Islet precursor cell (in vitro differentiated cells): ENCODE measurements at regions not wholly inside any gene's neighbourhood (a gene's known extent, or its start where the extent isn't known, plus 50 kb on each side); places are given as distances from the start of the nearest gene placed in this dataset.

Experiments
- DNase-seq: peaks from one replicate; pipeline ENCODE4 v3.0.0-alpha.2; 2018

DNA sequence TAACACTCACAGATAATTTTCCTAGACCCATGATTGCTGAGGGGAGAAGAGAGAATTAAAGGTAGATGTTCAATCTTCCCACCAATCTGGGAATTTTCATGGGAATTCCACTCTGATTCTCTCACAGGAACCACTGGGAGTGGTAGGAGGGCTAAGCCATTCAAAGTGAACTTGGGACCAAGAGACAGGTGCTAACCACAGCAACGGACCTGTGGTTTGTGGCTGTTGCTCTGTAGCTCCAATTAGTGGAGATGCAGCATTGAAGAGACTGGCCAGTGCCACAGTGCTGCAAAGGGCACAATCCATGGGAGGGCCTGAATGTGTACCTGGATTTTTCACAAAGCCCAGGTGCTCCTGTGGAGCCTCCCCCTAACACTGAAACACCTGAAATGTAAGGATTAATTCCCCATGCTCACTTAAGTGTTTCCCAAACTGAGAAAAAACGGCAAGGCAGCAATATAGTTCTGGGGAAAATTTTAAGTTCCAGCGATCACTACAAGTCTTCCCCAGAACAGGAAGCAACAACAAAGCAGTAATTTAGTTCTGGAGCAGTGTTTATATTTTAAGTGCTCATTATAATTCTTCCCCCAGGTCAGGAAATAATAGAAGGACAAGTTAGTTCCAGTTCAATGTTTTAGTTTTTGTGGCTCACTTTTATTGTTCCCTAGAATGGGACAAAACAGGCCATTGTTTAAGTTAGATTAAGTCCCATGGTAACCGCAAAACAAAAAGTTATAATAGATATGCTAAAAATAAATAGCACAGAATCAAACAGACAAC lies 1045.8 kb downstream of the CNTNAP5 start:
- DNase-seq, result no peak

DNA sequence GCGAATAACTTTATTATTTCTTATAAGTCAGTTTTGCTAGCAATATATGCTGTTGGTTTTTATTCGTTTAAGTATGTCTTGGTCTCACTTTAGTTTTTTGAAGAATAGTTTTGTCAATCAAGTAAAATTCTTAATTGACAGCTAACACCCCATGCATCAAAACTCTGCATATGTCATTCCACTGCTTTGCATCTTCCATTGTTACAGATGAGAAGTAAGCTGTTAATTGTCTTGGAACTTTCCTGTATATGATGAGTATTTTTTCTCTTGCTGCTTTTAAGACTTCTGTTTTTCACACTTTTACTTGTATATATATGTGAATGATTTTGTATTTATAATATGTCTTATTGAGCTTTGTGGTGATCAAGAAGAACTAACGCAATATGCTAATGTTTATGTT lies 1048.4 kb downstream of the CNTNAP5 start:
- no peak for DNase-seq

DNA sequence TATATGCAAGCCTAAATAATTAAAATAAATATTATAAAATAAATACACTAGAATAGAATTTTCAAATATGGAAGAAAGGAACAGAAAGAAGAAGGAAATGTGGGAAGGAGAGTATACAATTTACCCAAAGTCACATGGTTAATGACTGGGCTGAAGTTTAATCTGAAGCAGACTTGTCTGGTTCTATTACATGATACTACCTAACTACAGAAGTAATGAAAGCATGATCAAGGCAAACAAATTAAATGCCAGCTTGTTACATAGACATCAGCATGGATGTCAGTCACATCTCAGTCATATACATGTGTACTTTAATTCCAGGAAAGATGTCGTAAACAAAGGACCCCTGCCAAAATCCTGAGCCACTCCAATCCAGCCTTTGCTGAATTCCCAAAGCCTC lies 1060.8 kb downstream of the CNTNAP5 start:
- DNase-seq, result no peak

DNA sequence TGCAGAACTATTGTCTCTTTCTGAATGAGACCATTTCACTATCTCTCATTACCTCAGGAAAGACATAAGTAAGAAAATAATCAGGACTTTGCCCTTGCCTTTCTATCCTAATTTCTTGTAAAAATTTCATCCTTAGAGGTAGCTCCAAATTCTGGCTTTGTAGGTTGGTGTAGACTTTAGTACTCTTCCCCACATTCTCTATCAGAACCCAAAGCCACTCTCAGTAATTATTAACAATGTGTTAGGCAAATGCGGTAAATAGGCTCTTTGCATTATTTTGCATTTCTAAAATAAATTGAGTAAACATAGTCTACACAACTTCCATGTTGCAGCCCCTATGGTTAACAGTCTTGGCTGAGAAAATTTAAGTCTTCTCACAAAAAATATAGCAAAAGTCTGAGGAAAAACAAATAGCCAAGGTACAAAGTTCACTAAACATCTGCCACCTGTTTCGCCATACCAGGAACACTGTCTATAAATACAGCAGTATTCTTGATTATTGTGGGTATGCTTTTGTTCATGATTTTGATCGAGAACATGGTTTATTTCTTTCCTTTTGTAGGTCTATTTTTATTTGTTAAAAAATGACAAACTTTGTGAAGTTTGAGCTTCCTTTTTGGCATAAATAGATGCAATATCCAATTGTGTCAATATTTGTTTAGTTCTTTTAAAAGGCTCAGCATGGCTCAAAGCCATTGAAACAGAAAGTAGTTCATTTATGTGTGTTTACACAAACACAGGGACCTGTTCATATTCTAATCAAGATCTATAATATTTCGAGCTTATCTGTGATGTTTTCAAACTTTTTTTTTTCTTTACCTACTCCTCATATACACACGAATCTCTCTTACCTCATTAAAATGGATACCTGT lies 1061.5 kb downstream of the CNTNAP5 start:
- DNase-seq, result no peak

DNA sequence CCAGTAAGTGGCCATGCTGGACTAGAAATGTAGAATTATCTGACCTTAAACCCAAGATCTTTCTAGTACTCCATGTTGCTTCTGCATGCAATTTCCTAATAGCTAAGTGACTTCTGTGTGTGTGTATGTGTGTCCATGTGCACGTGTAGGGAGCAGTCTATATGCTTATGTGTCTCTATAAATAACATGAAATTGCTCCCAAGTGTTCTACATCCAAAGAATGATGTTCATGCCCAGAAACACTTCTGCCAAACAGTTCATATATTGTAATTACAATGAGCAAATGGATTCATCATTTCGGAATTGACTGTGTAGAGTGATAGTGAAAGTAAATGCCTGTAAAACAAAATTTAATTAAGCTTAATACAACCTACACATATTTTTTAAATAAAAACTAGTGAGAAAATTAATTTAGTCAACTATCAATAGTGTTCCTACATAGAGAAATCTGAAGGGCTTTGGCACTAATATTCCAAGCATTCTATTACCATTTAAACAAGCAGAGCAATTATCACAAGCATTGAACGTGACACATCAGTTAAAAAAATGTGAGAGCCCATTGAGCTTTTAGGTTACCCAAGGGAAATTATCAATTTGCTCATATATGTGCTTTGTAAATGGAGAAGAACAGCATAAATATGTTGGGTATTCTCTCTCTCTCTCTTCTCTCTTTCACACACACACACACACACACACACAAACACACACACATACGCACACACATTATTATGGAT lies 1067.4 kb downstream of the CNTNAP5 start:
- no peak for DNase-seq

DNA sequence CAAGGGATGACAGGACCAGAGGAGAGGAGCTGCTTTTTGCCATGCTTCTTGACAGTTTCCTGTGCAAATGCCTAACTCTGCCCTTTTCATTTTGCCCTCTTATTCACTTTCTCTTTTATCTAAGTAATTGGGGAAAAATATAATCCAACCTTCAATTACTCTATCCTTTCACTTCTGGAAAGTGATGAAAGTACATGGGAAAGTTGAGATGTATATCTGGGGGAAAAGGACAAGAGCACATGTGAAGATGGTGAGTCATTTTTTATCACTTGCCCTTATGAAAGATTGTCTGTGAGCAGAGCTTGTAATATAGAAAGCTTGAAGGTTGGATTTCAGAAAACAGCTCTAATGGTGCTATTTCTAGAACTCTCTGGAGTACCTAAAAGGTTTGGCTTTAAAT lies 1070.7 kb downstream of the CNTNAP5 start:
- no peak for DNase-seq

DNA sequence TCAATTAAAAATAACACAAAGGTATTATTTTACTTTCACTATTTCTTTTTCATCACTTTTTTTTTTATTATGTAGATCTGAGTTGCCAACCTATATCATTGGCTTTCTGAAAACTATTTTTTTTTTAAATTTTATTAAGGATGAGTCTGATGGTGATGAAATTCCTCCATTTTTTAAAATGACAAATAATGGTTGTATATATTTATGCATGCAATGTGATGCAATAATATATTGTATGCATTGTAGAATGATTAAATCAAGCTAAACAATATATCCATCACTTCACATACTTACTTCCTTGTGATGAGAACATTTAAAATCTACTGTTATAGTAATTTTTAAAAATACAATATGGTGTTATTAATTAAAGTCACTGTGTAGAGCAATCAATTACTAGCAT lies 1081.6 kb downstream of the CNTNAP5 start:
- DNase-seq, result no peak

DNA sequence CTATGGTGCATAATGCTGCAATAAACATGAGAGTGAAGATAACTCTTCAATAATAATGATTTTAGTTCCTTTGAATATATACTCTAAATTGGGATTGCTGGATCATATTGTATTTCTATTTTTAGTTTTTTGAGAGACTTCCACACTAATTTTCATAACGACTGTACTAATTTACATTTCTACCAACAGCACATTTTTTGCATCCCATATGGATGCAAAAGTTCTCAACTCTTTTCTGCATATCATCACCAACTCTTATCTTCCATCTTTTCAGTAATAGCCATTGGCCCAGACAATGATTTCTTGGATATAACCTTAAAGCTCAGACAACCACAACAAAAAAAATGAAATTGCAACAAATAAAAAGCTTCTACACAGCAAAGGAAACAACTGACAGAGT lies 1082.4 kb downstream of the CNTNAP5 start:
- no peak for DNase-seq

DNA sequence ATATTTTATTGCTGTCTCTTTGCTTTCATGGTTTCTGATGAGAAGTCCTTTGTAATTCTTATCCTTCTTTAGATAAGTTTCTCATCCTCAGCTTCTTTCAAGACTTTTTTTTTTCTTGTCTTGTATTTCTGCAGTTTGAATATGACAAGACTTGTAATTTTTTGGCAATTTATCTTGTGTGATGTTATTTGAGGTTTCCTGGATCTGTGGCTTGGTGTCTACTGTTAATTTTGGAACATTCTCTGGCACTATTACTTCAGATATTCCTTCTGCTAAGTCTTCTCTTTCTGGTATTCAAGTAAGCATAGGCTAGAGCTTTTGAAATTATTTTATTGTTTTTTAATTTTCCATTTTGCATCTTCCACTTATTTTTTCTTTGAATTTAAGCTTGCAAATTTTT lies 1083.2 kb downstream of the CNTNAP5 start:
- no peak for DNase-seq

DNA sequence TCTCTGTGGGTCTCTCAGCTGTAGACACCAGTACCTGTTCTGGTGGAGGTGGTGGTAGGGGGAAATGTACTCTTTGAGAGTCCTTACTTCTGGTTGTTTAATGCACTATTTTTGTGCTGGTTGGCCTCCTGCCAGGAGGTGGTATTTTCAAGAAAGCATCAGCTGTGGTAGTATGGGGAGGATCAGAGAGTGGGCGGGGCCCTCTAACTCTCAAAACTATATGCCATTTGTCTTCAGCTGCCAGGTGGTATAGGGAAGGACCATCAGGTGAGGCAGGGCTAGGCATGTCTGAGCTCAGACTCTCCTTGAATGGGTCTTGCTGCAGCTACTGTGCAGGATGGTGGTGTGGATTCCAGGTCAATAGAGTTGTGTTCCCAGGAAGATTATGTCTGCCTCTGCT lies 1100.8 kb downstream of the CNTNAP5 start:
- no peak for DNase-seq

DNA sequence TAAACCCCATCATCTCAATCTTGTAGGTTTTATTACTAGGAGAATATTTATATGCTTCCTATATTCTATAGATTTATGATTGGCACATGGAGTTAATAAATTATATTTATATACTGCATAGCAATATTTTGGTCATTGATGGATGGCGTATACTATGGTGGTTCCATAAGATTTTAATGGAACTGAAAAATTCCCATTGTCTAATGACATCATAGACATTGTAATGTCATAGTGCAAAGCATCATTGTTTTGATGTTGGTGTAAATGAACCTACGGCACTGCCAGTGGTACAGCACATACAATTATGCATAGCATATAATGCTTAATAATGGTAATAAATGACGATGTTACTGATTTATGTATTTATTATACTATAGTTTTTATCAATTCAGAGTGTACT lies 1135.9 kb downstream of the CNTNAP5 start:
- no peak for DNase-seq

DNA sequence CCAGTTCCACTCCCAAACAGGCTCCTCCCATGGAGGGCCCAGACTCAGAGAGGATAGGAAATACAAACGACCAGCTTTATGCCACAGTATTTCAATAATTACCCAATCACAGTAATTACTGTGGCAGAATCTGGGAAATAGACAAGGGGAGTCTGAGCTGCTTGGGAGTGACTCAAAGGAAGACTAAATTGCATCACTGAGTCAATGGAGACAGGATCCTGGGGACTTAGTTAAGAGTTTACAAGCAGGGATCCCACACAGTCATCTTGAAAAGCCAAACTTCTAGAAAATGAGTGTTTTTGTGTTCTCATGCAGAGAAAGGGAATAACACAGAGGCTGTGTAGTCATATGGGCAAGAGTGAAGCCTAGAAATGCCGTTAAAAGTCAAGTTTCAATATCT lies 1142.1 kb downstream of the CNTNAP5 start:
- no peak for DNase-seq

DNA sequence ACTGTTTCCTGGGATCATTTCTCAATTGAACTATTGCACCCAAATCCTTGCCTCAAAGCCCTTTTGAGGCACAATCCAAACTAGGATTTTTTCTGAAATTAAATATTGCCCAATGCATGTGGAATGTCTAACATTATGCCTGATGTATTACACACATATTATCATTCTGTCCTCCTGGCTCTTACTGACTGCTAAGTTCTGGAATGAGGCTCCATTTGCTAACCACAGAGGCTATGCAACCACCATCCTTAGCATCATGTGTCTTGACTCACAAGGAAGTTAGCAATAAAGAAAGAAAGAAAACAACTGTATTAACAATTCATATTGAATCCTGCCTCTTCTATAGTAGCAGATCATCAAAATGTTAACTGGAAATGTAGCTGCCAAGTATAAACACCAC lies 1142.7 kb downstream of the CNTNAP5 start:
- no peak for DNase-seq

DNA sequence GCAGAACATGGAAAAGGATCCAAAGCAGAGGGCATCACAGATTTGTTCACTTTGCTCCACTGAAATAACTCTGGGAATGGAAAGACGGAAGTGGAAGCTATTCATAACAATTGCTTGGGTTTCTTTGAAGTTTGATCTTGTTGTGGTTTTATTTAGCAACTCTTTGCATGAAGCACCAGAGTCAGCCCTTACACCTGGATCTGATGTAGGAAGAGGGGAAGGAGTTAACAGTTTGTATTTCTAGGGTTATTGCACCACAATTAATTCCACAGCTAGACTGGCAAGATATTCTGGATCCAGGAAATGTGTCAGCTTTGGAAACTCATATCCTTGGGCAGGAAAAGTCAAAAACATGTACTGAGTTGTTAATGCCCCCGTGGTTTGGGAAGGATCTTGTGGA lies 1143.4 kb downstream of the CNTNAP5 start:
- no peak for DNase-seq

DNA sequence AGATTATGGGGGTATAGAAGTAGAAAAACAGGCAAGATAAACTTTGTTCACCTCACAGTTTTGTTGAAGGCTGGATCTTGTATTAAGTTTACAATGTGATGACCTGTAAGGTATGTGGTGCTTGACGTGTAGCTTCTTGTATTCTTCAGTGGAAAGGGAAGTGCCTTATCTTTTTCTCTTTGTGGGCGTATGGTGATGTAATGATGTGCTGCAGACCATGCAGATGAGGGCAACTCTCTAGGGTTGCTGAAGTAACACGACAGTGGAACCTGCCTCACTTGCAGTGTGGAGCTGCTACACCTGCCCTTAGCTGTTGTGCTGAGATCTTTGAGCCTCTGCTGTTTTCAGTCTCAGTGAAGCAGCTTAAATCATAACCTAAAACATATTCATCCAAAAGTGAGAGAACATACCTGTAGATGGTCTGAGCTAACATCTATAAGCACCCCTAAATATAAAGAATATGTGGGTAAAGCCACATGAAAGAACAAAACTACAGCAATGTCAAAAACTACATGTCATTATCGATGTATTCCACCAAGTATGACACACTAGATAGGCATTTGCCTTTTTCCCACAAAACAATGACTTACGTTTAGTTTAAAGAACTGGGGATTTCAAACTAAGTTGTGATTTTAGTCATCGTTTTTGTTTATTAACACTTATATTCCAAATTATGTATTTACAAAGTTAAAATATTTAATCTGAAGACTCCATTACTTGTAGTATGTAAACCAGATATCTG lies 1144.1 kb downstream of the CNTNAP5 start:
- no peak for DNase-seq

DNA sequence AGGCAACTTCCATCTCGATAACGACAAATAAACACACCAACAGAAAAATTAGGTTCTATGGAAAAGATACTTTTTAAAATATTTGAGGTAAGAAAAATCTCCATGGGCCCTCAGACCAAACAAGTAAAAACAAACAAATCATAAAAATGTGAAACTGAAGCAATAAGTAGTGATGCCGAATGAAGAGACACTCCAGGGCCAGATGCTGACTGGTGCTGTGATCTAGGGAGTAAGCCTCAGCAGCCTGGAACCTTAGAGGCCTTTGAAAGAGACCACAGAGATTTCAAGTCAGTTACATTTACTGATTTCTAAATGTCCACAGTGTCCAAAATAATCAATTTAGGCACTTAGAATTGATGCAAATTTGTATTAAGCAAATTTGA lies 1144.7 kb downstream of the CNTNAP5 start:
- no peak for DNase-seq

DNA sequence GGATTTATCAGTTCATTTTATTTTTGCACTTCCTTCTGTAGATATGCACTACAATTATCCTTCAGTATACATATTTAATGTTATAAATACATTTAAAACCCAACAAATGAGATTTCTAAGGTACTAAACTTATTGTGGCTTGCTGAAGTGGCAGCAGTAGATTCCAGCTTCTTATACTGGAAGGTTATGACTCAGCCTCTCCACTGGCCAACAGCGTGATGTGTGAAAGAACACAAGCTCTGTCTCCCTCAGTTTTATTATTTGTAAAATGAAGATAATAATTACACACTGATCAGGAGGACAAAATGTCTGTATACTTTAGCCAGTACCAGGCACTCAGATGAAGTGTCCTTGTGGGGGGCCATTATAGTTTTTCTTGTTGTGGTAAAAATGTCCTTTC lies 1147.1 kb downstream of the CNTNAP5 start:
- no peak for DNase-seq

DNA sequence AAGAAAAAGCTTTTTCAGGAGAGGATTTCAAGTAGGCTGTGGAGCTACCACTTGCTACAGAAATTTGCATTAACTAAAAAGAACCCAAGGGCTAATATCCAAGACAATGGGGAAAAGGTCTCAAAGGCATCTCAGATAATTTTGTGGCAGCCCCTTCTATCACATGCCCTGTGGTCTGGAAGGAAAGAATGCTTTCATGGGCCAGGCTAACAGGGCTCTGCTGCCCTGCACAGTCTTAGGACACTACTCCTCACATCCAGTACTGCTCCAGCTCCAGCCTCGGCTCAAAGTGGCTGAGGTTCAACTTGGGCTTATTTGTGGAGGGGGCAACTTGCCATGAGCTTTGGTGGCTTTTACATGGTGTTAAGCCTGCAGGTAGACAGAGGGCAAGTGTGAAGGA lies 1150.3 kb downstream of the CNTNAP5 start:
- no peak for DNase-seq

DNA sequence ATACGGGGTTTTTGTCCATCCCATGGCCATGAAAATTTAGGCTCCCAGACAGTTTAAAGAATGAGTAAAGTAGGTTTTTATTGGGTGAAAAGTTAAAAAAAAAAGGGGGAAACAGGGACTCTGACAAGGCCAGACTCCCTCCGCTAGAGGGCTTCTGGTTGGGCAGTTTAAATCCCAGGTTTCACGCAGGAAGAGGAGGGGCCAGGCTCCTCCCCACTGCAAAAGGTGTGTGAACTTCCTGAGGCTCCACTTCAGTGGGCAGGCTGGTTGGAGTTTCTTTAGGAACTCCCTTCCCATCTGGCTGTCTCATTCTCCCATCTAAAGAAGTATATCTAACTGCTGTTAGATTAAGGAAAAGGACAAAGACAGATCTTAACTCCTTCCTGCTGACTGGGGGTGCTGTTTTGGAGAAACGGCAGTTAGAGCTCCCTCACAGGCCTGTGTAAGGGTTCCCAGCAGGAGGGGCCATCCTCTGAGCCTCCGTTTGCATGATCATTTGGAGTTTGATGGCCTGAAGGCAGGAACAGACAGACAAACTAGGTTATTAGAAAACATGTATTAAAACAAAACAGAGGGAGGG lies 1160.7 kb downstream of the CNTNAP5 start:
- no peak for DNase-seq

DNA sequence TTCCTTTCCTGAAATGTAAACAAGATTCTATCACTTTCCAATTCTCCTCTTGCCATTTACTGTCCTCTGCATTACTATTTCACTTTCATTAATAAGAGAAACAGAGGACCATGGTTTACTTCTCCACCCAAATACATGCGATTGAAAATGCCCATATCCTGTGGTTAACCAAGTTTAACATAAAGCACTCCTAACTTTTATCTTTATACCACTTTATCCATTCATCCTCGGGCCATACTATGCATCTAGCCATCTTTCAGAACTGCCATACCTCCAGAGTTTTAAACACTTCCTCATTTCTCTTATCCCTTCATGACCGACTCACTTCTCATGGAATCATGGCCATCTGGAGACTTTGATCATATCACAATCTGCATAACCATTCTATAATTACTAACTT lies 1182.3 kb downstream of the CNTNAP5 start:
- no peak for DNase-seq

DNA sequence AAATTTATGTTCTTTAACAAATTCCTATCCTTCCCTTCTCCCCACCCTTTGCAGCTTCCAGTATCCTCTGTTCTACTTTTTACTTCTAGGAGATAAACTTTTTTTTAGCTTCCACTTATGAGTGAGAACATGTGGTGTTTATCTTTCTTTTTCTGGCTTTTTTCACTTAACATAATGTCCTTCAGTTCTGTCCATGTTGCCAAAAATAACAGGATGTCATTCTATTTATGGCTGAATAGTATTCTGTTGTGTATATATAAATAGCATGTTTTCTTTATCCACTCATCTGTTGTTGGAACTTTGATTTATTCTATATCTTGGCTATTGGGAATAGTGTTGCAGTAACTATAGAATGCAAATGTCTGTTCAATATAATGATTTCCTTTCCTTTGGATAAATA lies 1191.2 kb downstream of the CNTNAP5 start:
- no peak for DNase-seq

DNA sequence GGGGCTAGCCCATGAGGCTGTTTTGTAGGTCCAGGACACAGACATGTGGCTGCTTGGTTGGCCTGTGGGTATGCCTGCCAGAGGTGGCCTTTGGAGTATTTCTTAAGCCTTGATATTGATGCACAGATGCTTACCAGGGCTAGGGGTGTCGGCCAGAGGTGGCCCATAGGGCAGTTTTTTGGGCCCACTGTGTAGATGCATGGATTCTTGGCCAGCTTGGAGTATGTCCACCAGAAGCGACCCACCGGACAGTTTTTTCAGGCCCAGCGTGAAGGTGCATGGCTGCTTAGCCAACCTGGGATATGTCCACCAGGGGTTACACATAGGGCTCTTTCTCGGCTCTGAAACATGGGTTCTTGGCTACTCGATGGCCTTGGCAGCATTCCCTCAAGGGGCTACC lies 1199.1 kb downstream of the CNTNAP5 start:
- no peak for DNase-seq

DNA sequence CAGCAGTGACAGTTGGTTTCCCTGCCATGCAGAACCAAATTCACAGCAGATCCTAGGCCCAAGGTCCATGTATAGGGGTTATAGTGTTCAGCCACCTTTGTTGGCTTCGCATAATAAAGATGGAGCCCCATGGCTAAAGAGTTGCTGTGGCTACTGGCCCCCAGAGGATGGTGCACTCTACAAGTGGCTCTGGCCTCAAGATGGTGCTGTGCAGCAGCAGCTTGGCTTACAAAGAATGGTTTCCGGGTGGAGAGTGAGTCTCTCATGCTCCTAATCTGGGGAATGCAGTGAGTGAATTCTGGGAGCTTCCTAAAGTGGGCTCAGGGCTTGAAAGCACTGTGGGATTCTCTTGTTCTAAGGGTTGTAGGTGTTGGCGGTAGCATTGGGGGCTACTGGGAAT lies 1199.7 kb downstream of the CNTNAP5 start:
- no peak for DNase-seq
